Suprapubic skin (tissue), 4 donors: ENCODE measurements at regions not wholly inside any gene's neighbourhood (a gene's known extent, or its start where the extent isn't known, plus 50 kb on each side); places are given as distances from the start of the nearest gene placed in this dataset.

Experiments
- EP300 ChIP-seq: sonication (generic); formaldehyde crosslinking; IDR thresholded peaks from one replicate; pipeline ENCODE4 v1.6.1; 2017; ENCODE audit warnings: antibody characterized with exemption
- POLR2AphosphoS5 ChIP-seq, 3 donors: sonication (generic); formaldehyde crosslinking; IDR thresholded peaks; one replicate each; pipeline ENCODE4 v1.6.1; 2017; ENCODE audit warnings: antibody characterized with exemption in 3 of 3
- TF ChIP-seq, protein P1 (sequence below), 2 donors: fragments of 200-600 bp in 1 of 2; fragments of 450-650 bp in 1 of 2; sonication (generic) in 1 of 2; IDR thresholded peaks; one replicate each; pipeline ENCODE4 v1.5.1; 2016 to 2019; ENCODE audit warnings: antibody characterized with exemption in 2 of 2, mild to moderate bottlenecking in 1 of 2, moderate library complexity in 1 of 2

DNA sequence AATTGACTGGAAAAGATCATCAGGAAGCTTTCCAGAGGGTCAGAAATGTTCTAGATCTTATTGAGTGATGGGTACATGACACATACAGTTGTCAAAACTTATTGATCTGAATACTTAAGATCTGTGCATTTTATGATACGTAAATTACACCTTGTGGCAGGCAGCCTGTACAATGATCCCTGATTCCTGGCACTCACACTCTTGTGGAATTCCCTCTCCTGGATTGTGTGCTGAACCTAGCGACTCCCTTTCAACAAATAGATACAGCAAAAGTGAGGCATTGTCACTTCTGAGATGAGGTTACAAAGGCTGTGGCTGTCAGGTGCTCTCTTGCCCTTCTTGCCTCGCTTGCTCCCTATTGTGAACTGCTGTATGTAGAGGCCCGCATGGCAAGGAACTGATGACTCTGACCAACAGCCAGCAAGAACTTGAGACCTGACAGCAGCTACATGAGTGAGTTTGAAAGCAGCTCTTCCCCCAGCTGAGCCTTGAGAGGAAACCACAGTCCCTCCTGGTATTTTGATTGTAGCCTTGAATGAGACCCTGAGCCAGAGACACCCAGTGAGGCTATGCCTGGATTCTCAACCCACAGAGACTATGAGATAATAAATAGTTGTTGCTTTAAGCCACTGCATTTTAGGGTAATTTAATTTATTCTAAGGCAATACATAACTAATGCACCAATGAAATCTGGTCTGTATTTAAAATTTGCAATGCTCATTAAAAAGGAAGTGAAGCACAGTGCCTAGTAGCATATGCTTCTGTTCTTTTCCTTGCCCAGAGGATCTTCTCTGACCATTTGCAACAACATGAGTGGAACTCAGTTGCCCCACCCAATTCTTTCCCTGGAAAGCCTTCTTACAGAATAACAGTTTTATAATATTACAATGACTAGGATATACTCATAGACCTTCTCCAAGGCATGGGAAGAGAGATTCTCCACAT is 60.5 kb upstream of the IZUMO1R start:
- no peak for TF ChIP-seq POLR2AphosphoS5 (IDR thresholded peaks at IDR 0.05)
- TF ChIP-seq, protein P1, sequence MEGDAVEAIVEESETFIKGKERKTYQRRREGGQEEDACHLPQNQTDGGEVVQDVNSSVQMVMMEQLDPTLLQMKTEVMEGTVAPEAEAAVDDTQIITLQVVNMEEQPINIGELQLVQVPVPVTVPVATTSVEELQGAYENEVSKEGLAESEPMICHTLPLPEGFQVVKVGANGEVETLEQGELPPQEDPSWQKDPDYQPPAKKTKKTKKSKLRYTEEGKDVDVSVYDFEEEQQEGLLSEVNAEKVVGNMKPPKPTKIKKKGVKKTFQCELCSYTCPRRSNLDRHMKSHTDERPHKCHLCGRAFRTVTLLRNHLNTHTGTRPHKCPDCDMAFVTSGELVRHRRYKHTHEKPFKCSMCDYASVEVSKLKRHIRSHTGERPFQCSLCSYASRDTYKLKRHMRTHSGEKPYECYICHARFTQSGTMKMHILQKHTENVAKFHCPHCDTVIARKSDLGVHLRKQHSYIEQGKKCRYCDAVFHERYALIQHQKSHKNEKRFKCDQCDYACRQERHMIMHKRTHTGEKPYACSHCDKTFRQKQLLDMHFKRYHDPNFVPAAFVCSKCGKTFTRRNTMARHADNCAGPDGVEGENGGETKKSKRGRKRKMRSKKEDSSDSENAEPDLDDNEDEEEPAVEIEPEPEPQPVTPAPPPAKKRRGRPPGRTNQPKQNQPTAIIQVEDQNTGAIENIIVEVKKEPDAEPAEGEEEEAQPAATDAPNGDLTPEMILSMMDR (IDR thresholded peaks at IDR 0.05) = no peak
- TF ChIP-seq EP300 = no peak
